B cell (primary cell): ENCODE measurements at regions not wholly inside any gene's neighbourhood (a gene's known extent, or its start where the extent isn't known, plus 50 kb on each side); places are given as distances from the start of the nearest gene placed in this dataset.

Experiments
- ATAC-seq: fragments of 200-7000 bp; cut with Tn5 transposase; one replicate; pipeline ENCODE4 v1.10.0; 2021; ENCODE audit warnings: low read depth, mild to moderate bottlenecking, moderate number of reproducible peaks, moderate library complexity
- CTCF ChIA-PET: fragments of 350-600 bp; sonication (Branson Sonifier 250); formaldehyde crosslinking; loops from one replicate; lab custom pipeline; 2021; ENCODE audit warnings: antibody characterized with exemption, inconsistent platforms; lab: Charles Lee
- POLR2A ChIA-PET: fragments of 350-600 bp; sonication (Branson Sonifier 250); formaldehyde crosslinking; loops from one replicate; lab custom pipeline; 2021; ENCODE audit warnings: antibody characterized with exemption; lab: Charles Lee
- DNase-seq: peaks from one replicate; pipeline ENCODE4 v3.0.0; 2013
- H2AFZ ChIP-seq: 2 replicates; pipeline ENCODE4 v1.6.1; 2012; ENCODE audit warnings: mild to moderate bottlenecking, low read depth, low read length; ENCODE audit not compliant: insufficient read depth, poor library complexity, severe bottlenecking
- H3K27ac ChIP-seq, 2 donors: 1 replicate in 1 of 2; 2 replicates in 1 of 2; pipeline ENCODE4 v1.5.1; 2012 to 2013; ENCODE audit warnings: low read length in 2 of 2, mild to moderate bottlenecking in 2 of 2, moderate library complexity in 1 of 2
- H3K27me3 ChIP-seq, 4 experiments: fragments of 200-600 bp in 1 of 4; sonication (generic) in 1 of 4; replicated peaks in 1 of 4; 1 replicate in 2 of 4; 2 replicates in 2 of 4; pipeline versions ENCODE4 v1.6.1 to v1.7.0; 2013 to 2016; ENCODE audit warnings: low read length in 3 of 4, mild to moderate bottlenecking in 2 of 4, mixed read lengths in 1 of 4, moderate library complexity in 1 of 4; ENCODE audit not compliant: insufficient read depth in 4 of 4, control insufficient read depth in 3 of 4; ENCODE audit errors: control extremely low read depth in 1 of 4
- H3K36me3 ChIP-seq, 2 experiments: replicated peaks in 1 of 2; 1 replicate in 1 of 2; 2 replicates in 1 of 2; pipeline versions ENCODE4 v1.6.1 to v1.7.1; 2013; ENCODE audit warnings: low read length in 1 of 2; ENCODE audit not compliant: insufficient read depth in 2 of 2, control insufficient read depth in 1 of 2; ENCODE audit errors: control extremely low read depth in 1 of 2, extremely low read depth in 1 of 2
- H3K4me1 ChIP-seq, 2 donors: fragments of 200-600 bp in 1 of 2; sonication (generic) in 1 of 2; 1 replicate in 1 of 2; 2 replicates in 1 of 2; pipeline versions ENCODE4 v1.5.1 to v1.6.1; 2013 to 2017; ENCODE audit warnings: low read length in 2 of 2; ENCODE audit not compliant: control insufficient read depth in 2 of 2, insufficient read depth in 2 of 2
- H3K4me2 ChIP-seq: replicated peaks from 2 replicates; pipeline ENCODE3; 2012; ENCODE audit warnings: mild to moderate bottlenecking, low read depth, low read length; ENCODE audit not compliant: poor library complexity, severe bottlenecking
- H3K4me3 ChIP-seq, 5 experiments: fragments of 200-600 bp in 1 of 5; sonication (generic) in 1 of 5; 1 replicate in 3 of 5; 2 replicates in 2 of 5; pipeline versions ENCODE4 v1.5.1 to v1.7.0; 2011 to 2016; ENCODE audit warnings: low read length in 4 of 5, mild to moderate bottlenecking in 4 of 5, low read depth in 2 of 5, control low read depth in 1 of 5, moderate library complexity in 1 of 5; ENCODE audit not compliant: insufficient read depth in 1 of 5; ENCODE audit errors: control extremely low read depth in 1 of 5, extremely low read depth in 1 of 5
- H3K79me2 ChIP-seq: fragments of 200-600 bp; sonication (generic); one replicate; pipeline ENCODE4 v1.6.0; 2016; ENCODE audit warnings: low read length; ENCODE audit not compliant: control insufficient read depth, insufficient read depth
- H3K9ac ChIP-seq: fragments of 200-600 bp; sonication (generic); 2 replicates; pipeline ENCODE4 v1.6.1; 2017; ENCODE audit warnings: mild to moderate bottlenecking, low read length, moderate library complexity
- H3K9me3 ChIP-seq, 3 donors: one replicate each; pipeline versions ENCODE4 v1.6.1 to v1.7.1; 2013; ENCODE audit warnings: low read length in 2 of 3; ENCODE audit not compliant: control insufficient read depth in 2 of 3, insufficient read depth in 1 of 3; ENCODE audit errors: control extremely low read depth in 1 of 3
- H4K20me1 ChIP-seq: 2 replicates; pipeline ENCODE4 v1.6.0; 2012; ENCODE audit warnings: mild to moderate bottlenecking, low read length; ENCODE audit not compliant: insufficient read depth, control insufficient read depth, poor library complexity, severe bottlenecking
- H3K27ac Mint-ChIP-seq: one replicate; pipeline ENCODE4 v1.8.0; 2021; ENCODE audit warnings: mixed read lengths
- H3K27me3 Mint-ChIP-seq: one replicate; pipeline ENCODE4 v1.8.0; 2021; ENCODE audit warnings: mixed read lengths
- H3K4me1 Mint-ChIP-seq: one replicate; pipeline ENCODE4 v1.8.0; 2021; ENCODE audit warnings: mixed read lengths
- H3K4me3 Mint-ChIP-seq: one replicate; pipeline ENCODE4 v1.8.0; 2021; ENCODE audit warnings: mixed read lengths
- H3K9me3 Mint-ChIP-seq: one replicate; pipeline ENCODE4 v1.8.0; 2022; ENCODE audit warnings: mixed read lengths; ENCODE audit not compliant: insufficient read depth
- EZH2 ChIP-seq: IDR thresholded peaks from 2 replicates; pipeline ENCODE4 v1.6.1; 2012; ENCODE audit warnings: borderline replicate concordance, low read depth, mild to moderate bottlenecking, moderate library complexity, low read length; ENCODE audit not compliant: insufficient read depth, poor library complexity, severe bottlenecking
- WGBS: methylation state at CpG from one replicate; pipeline ENCODE4 v1.1.5; 2013; ENCODE audit warnings: missing lambda C conversion rate; ENCODE audit not compliant: insufficient coverage; 5-methylcytosine and 5-hydroxymethylcytosine counted together
- intact Hi-C: fragments of 100-400 bp; cut with micrococcal nuclease; formaldehyde crosslinking; loops from one replicate; pipeline ENCODE4 v1.10.0; 2022
- TF ChIP-seq, protein P1 (sequence below): fragments of 200-600 bp; IDR thresholded peaks from one replicate; pipeline ENCODE4 v1.8.0; 2022; ENCODE audit warnings: antibody characterized with exemption, mild to moderate bottlenecking

DNA sequence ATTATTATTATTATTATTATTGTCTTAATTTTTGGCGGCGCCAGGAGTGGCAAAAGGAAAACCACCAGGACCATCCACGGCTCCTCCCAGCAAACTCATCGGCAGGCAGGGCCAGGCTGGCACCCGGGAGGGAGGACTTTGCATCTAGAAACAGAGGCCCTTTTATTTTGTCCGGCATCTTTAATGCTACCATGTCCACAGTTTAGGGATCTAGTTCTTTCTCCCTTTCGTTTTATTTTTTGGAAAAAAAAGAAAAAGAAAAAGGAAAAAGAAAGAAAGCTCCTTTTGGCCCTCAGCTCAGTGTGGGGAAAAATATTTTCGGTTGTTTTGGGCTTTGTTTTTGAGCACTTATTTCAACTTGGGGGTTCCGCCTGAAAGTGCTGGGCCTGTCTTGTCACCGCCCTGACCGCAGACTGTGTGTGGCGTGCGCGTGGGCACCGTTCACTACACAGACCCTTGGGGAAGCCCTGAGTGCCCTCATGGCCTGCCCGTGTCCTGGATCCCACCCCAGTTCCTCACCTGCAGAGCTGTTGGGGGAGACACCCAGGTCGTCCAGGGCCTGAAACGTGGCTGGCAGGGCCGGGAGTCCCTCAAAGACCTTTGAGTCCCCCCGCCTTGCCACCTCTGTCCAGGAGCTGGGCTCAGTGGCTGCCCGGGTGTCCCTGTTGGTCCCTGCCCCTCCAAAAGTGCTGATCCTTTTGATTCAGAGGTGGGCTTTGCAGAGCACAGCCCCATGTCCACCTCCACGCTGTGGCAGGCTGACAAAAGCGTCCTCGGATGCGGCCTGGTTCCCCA, 69.1 kb upstream of the PPARA start:
- Mint-ChIP-seq H3K9me3 (no peaks in the 10 kb centered on the region), H3K4me3 (no peak overlapping the region), H3K4me1 (no peaks in the 10 kb centered on the region), H3K27me3 (no peaks in the 10 kb centered on the region), H3K27ac (no peak overlapping the region)
- Histone ChIP-seq H3K4me2 (no peak overlapping the region), H4K20me1 (peaks cover 57% of the 10 kb centered on the region), H3K79me2 (peaks cover 38% of the 10 kb centered on the region), H3K27ac (no peak overlapping the region), H3K4me3 (no peak overlapping the region), H3K4me1 (no peaks in the 10 kb centered on the region), H3K9me3 (no peaks in the 10 kb centered on the region), H2AFZ (no peak overlapping the region), H3K27me3 (no peaks in the 10 kb centered on the region), H3K36me3 (no peaks in the 10 kb centered on the region), H3K9ac (no peak overlapping the region)
- WGBS, result 96% methylated on average over 20 of the region's 25 CpGs
- DNase-seq, result no peak
- ATAC-seq, result no peak
- intact Hi-C loops, result no loop called here
- CTCF ChIA-PET, result interaction anchor here (1.6 kb wide), 1 partner anchor 68 kb away, joined by 4 read pairs; no protein-coding TSS in a partner anchor
- TF ChIP-seq, protein P1, sequence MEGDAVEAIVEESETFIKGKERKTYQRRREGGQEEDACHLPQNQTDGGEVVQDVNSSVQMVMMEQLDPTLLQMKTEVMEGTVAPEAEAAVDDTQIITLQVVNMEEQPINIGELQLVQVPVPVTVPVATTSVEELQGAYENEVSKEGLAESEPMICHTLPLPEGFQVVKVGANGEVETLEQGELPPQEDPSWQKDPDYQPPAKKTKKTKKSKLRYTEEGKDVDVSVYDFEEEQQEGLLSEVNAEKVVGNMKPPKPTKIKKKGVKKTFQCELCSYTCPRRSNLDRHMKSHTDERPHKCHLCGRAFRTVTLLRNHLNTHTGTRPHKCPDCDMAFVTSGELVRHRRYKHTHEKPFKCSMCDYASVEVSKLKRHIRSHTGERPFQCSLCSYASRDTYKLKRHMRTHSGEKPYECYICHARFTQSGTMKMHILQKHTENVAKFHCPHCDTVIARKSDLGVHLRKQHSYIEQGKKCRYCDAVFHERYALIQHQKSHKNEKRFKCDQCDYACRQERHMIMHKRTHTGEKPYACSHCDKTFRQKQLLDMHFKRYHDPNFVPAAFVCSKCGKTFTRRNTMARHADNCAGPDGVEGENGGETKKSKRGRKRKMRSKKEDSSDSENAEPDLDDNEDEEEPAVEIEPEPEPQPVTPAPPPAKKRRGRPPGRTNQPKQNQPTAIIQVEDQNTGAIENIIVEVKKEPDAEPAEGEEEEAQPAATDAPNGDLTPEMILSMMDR, result no peak
- no peak for TF ChIP-seq EZH2
- POLR2A ChIA-PET, result interaction anchor here (0.6 to 1.2 kb wide), 2 partner anchors 45 to 875 kb away, joined by 3 read pairs; no protein-coding TSS in a partner anchor

DNA sequence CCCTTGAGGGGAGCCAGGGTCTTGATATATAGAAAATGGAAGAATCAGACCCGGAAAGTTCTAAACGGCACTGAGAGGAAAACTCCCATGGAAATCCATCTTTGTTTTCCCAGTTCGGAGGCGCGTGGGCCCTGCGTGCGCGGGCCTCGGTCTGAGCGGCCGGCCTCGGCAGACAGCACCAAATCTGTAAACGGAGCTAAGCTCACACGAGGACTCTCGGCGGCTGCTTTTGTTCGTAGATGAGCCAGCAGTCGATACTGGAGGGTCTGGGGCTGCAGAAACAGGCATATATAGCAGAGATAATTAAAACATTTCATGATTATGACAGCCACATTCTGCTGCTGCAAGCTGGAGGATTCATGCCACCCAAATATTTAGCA, 68.5 kb upstream of the PPARA start:
- intact Hi-C loops, result no loop called here
- Histone ChIP-seq H3K4me2 (no peak overlapping the region), H3K79me2 (peaks cover 32% of the 10 kb centered on the region), H2AFZ (no peak overlapping the region), H3K4me3 (no peak overlapping the region), H4K20me1 (peaks cover 51% of the 10 kb centered on the region), H3K27ac (no peak overlapping the region), H3K4me1 (no peaks in the 10 kb centered on the region), H3K9ac (no peak overlapping the region), H3K36me3 (no peaks in the 10 kb centered on the region), H3K9me3 (no peaks in the 10 kb centered on the region), H3K27me3 (no peaks in the 10 kb centered on the region)
- ChIA-PET CTCF (interaction anchor here (1.6 kb wide), 1 partner anchor 69 kb away, joined by 4 read pairs; no protein-coding TSS in a partner anchor), POLR2A (no interaction called here)
- ATAC-seq (no peak), DNase-seq (no peak)
- H3K4me1 Mint-ChIP-seq, result no peaks in the 10 kb centered on the region
- no peaks in the 10 kb centered on the region for H3K9me3 Mint-ChIP-seq
- WGBS, result 97% methylated on average over 12 of the region's 18 CpGs
- no peak overlapping the region for H3K27ac Mint-ChIP-seq
- TF ChIP-seq, protein P1, result no peak
- no peak for TF ChIP-seq EZH2
- no peak overlapping the region for H3K4me3 Mint-ChIP-seq
- H3K27me3 Mint-ChIP-seq, result no peaks in the 10 kb centered on the region
